GM21390 (cell line): ENCODE measurements at regions not wholly inside any gene's neighbourhood (a gene's known extent, or its start where the extent isn't known, plus 50 kb on each side); places are given as distances from the start of the nearest gene placed in this dataset.
"Not testable (repeated sequence)": the region's sequence is repeated elsewhere in the genome, so short reads cannot be mapped to it uniquely, and the experiment has no call there.

Experiments used
- ATAC-seq: cut with Tn5 transposase; IDR thresholded peaks from one replicate; pipeline ENCODE4 v1.9.1; 2021; ENCODE audit not compliant: unreplicated experiment

GRCh38 chr4:165813606-165814005, 59.4 kb upstream of the TLL1 start:
- no peak for ATAC-seq

GRCh38 chr4:165814256-165815020, 58.6 kb upstream of the TLL1 start:
- no peak for ATAC-seq

GRCh38 chr4:165819126-165819525, 53.9 kb upstream of the TLL1 start:
- ATAC-seq = not testable (repeated sequence)
